HG03039 (cell line): ENCODE measurements at regions not wholly inside any gene's neighbourhood (a gene's known extent, or its start where the extent isn't known, plus 50 kb on each side); places are given as distances from the start of the nearest gene placed in this dataset.

Experiments
- ATAC-seq: cut with Tn5 transposase; IDR thresholded peaks from one replicate; pipeline ENCODE4 v1.9.1; 2021; ENCODE audit warnings: mild to moderate bottlenecking, moderate library complexity; ENCODE audit not compliant: unreplicated experiment

GRCh38 chr13:63367522-63368198 lies 1952.0 kb upstream of the PCDH20 start:
- ATAC-seq, result no peak

- no peak for ATAC-seq
These were observed 1948.5 kb upstream of the PCDH20 start for GRCh38 chr13:63364159-63364558.

DNA sequence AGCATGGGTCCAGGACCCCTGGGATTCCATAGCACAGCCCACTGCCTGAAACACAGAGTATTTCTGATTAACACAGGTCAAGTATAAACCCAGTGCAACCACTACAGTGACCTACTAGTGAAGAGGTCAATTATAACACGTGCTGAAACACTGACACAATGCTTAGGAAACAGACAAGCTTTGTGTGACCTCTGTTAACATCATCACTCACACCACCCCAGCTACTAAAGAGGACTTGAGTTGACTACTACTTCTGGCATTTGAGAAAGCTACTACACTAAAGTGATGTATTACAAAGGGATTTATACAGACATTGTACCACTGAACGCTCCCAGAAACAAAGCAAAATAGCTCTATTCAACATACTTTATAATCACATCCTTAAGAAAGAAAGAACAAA lies 1935.9 kb upstream of the PCDH20 start:
- no peak for ATAC-seq

DNA sequence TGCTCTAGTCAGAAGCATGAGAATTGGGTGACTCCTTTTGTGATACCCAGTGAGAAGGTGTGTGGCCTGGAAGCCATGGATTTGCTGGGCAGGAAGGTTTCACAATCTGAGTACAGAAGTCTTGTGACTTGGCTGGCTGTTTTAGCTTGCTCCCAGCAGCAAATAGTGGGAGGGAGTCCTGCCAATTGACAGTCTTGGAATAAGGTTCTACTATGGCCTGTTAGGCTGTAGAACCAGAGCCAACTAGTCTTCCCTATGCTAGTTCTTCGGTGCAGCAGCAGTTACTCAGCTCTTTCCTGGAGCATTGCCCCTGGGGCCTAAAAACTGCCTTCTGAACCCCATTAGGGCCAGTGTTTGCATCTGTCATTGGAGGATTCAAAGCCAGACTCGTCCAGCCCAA lies 1935.4 kb upstream of the PCDH20 start:
- no peak for ATAC-seq

DNA sequence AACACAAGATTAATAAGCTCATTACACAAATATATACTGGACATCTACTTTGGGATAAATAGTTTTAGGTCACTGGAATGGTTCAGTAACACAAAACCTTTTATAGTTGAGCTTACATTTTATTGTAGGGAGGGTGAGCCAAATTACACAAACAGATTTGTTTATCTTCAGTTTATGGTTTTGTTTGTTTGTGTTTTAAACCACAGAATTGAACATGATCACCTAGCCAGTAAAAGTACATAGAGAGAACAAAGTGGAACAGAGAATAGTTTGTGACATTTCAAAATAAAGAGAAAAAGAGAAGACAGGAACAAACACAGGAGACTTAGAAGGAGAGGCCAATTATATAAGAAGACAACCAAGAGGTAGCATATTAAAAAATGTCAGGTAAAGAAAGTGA lies 1930.2 kb upstream of the PCDH20 start:
- ATAC-seq, result no peak

DNA sequence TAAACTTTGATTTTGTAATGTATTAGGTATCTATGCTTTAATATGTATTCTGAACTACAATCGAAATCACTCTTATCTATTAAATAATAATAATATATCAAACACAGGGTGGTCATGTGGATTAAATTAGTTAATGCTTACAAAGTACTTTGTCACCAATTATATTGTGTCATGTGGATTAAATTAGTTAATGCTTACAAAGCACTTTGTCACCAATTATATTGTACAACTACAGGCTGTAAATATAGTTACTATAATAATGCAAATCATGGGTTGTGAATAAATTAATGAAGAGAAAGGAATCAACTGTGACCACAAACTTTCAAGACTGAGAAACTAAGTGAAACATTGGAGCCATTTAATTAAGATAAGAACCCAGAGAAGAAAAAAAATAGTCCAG lies 1929.1 kb upstream of the PCDH20 start:
- no peak for ATAC-seq

- ATAC-seq, result no peak
These were observed 1922.3 kb upstream of the PCDH20 start for GRCh38 chr13:63337921-63338320.

GRCh38 chr13:63337041-63337440 lies 1921.4 kb upstream of the PCDH20 start:
- ATAC-seq, result no peak

- no peak for ATAC-seq
These were observed 1920.9 kb upstream of the PCDH20 start for GRCh38 chr13:63336549-63336948.

DNA sequence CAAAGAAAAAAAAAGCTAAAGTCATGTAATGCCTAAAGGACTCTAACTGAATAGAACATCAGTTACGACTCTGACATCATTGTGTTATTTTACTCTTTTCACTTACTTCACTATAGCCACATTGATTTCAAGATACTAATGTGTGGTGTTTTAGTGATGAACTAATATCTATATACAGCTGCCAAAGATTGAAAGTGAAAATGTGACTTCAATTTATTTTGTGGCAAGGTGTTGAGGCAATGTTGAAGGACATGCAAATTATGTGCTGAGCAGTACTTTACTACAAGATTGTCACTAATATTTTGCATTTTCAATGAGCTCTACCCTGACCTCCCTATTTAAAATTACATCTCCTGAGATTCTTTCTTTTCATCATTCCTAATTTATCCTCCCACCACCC lies 1911.9 kb upstream of the PCDH20 start:
- ATAC-seq, result no peak

GRCh38 chr13:63323441-63323840 lies 1907.8 kb upstream of the PCDH20 start:
- ATAC-seq, result no peak

- ATAC-seq, result no peak
These were observed 1895.9 kb upstream of the PCDH20 start for GRCh38 chr13:63311587-63311986.

- no peak for ATAC-seq
These were observed 1893.0 kb upstream of the PCDH20 start for GRCh38 chr13:63308549-63309165.

- ATAC-seq, result no peak
These were observed 1891.6 kb upstream of the PCDH20 start for GRCh38 chr13:63307228-63307627.

DNA sequence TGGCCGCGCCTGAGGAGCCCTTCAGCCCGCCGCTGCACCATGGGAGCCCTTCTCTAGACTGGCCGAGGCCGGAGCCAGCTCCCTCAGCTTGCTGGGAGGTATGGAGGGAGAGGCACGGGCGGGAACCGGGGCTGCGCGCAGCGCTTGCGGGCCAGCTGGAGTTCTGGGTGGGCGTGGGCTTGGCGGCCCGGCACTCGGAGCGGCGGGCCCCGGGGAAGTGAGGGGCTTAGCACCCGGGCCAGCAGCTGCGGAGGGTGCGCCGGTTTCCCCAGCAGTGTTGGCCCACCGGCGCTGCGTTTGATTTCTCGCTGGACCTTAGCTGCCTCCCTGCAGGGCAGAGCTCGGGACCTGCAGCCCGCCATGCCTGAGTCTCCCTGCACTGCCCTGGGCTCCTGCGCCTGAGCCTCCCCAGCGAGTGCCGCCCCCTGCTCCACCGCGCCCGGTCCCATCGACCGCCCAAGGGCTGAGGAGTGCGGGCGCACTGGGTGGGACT lies 1890.0 kb upstream of the PCDH20 start:
- no peak for ATAC-seq

GRCh38 chr13:63304497-63304896 lies 1888.8 kb upstream of the PCDH20 start:
- no peak for ATAC-seq

GRCh38 chr13:63299866-63300394 lies 1884.3 kb upstream of the PCDH20 start:
- ATAC-seq, result no peak

- ATAC-seq, result no peak
These were observed 1881.5 kb upstream of the PCDH20 start for GRCh38 chr13:63297163-63297562.

DNA sequence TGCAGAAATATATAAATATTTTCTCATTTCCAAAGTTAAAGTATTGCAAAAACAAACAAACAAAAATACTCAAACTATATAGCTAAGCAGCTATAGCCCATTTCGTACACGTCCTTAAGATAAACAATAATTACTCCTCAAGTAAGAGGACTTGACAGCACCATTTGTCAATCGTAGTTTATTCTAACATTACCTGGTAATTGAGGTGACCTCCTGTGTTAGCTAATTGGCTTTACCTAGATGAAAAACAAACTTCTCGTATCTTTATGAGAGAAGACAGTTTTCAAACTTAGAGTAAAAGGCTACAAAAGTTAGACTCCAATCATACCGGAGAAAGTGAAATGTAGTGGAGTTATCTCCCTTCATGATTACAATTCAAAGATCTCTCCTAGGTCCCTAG lies 1876.1 kb upstream of the PCDH20 start:
- no peak for ATAC-seq

GRCh38 chr13:63288576-63288975 lies 1872.9 kb upstream of the PCDH20 start:
- no peak for ATAC-seq

DNA sequence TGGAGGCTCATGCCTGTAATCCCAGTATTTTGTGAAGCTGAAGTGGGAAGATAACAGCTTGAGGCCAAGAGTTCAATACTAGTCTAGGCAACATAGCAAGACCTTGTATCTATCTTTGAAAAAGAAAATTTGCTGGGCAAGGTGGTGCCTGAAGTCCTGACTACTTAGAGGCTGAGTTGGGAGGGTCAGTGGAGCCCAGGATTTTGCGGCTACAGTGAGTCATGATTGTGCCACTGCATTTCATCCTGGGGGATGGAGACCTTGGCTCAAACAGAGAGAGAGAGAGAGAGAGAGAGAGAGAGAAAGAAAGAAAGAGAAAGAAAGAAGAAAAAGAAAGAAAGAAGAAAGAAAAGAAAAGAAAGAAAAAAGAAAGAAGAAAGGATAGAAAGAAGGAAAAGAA lies 1872.3 kb upstream of the PCDH20 start:
- no peak for ATAC-seq

DNA sequence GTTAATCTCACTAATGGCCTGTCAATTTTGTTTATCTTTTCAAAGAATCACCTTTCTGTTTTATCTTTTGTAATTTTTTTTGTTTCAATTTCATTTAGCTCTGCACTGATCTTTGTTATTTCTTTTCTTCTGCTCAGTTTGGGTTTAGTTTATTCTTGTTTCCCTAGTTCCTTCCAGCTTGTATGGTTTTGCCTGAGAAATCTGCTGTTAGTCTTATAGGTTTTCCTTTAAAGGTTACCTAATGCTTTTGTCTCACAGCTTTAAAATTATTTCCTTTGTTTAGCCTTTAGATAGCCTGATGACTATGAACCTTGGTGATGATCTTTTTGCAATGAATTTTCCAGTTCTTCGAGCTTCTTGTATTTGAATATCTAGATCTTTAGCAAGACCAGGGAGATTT lies 1869.8 kb upstream of the PCDH20 start:
- ATAC-seq, result no peak
